Esophagus muscularis mucosa (tissue), 4 donors: ENCODE measurements at regions not wholly inside any gene's neighbourhood (a gene's known extent, or its start where the extent isn't known, plus 50 kb on each side); places are given as distances from the start of the nearest gene placed in this dataset.

Experiments
- DNase-seq: peaks from one replicate; pipeline ENCODE4 v3.0.0-alpha.2; 2017; ENCODE audit errors: extremely low spot score
- H3K27ac ChIP-seq, 4 donors: fragments of 200-600 bp; sonication (generic); replicated peaks in 1 of 4; 1 replicate in 3 of 4; 2 replicates in 1 of 4; pipeline ENCODE4 v1.5.1; 2016 to 2019; ENCODE audit warnings: mild to moderate bottlenecking in 1 of 4
- H3K27me3 ChIP-seq, 4 donors: fragments of 200-600 bp; sonication (generic); one replicate each; pipeline versions ENCODE4 v1.5.1 to v1.6.0; 2016 to 2019
- H3K36me3 ChIP-seq, 4 donors: fragments of 200-600 bp; sonication (generic); one replicate each; pipeline ENCODE4 v1.5.1; 2016 to 2019
- H3K4me1 ChIP-seq, 4 donors: fragments of 200-600 bp; sonication (generic); one replicate each; pipeline ENCODE4 v1.5.1; 2016 to 2019
- H3K4me3 ChIP-seq, 4 donors: fragments of 200-600 bp; sonication (generic); 1 replicate in 2 of 4; 2 replicates in 2 of 4; pipeline ENCODE4 v1.5.1; 2016 to 2019; ENCODE audit warnings: mild to moderate bottlenecking in 4 of 4, moderate library complexity in 1 of 4
- H3K9me3 ChIP-seq, 4 donors: fragments of 200-600 bp; sonication (generic); 1 replicate in 3 of 4; 2 replicates in 1 of 4; pipeline ENCODE4 v1.5.1; 2016 to 2019
- CTCF ChIP-seq, 3 experiments: fragments of 200-600 bp in 2 of 3; fragments of 450-650 bp in 1 of 3; sonication (generic) in 2 of 3; IDR thresholded peaks; one replicate each; pipeline ENCODE4 v1.5.1; 2017 to 2019; ENCODE audit warnings: antibody characterized with exemption in 3 of 3, mild to moderate bottlenecking in 2 of 3, moderate library complexity in 1 of 3
- EP300 ChIP-seq: sonication (generic); formaldehyde crosslinking; IDR thresholded peaks from one replicate; pipeline ENCODE4 v1.6.1; 2017; ENCODE audit warnings: antibody characterized with exemption
- POLR2A ChIP-seq: fragments of 450-650 bp; IDR thresholded peaks from one replicate; pipeline ENCODE4 v1.6.1; 2017; ENCODE audit warnings: antibody characterized with exemption, moderate library complexity, mild to moderate bottlenecking, low read depth
- POLR2AphosphoS5 ChIP-seq, 2 donors: sonication (generic); formaldehyde crosslinking; IDR thresholded peaks; one replicate each; pipeline ENCODE4 v1.6.1; 2017; ENCODE audit warnings: antibody characterized with exemption in 2 of 2
- WGBS: methylation state at CpG from one replicate; pipeline ENCODE4 v1.1.5; 2018; 5-methylcytosine and 5-hydroxymethylcytosine counted together
- intact Hi-C: fragments of 100-400 bp; cut with DNase I; formaldehyde crosslinking; loops from one replicate; pipeline ENCODE4 v1.15.1; 2023

DNA sequence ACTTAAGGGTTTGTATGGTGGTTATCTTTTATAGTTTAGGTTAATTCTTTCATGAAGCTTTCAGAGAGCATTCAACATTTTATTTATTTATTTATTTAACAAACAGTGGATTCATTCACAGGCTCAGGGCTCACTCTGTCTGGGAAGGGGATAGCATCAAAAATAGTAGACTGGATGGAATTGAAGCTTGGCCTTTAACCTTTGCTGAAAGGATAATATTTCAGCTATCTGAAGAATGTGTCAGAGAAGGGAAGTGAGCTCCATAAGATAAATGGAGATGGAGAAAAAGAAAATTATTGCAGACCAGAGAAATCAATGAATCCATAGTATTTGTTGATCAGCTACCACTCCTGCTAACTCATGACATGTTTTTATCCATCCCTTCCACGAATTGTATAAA lies 305.6 kb downstream of the COG6 start:
- Histone ChIP-seq H3K27ac (no peak overlapping the region), H3K9me3 (no peaks in the 10 kb centered on the region), H3K27me3 (no peaks in the 10 kb centered on the region), H3K36me3 (no peaks in the 10 kb centered on the region), H3K4me1 (no peaks in the 10 kb centered on the region), H3K4me3 (no peak overlapping the region)
- TF ChIP-seq POLR2A (no peak), POLR2AphosphoS5 (IDR thresholded peaks at IDR 0.05) (no peak), CTCF (IDR thresholded peaks at IDR 0.05) (no peak), EP300 (no peak)
- 72% methylated on average over 1 of the region's 1 CpG for WGBS
- no peak for DNase-seq
- intact Hi-C loops = no loop called here

- no peak for TF ChIP-seq EP300
- TF ChIP-seq CTCF (IDR thresholded peaks at IDR 0.05) = no peak
- no peak for DNase-seq
- Histone ChIP-seq H3K4me1 (no peaks in the 10 kb centered on the region), H3K27ac (no peak overlapping the region), H3K27me3 (no peaks in the 10 kb centered on the region), H3K36me3 (no peaks in the 10 kb centered on the region), H3K4me3 (no peak overlapping the region), H3K9me3 (no peaks in the 10 kb centered on the region)
- 91% methylated on average over 1 of the region's 1 CpG for WGBS
- intact Hi-C loops = no loop called here
These were observed 308.1 kb downstream of the COG6 start for GRCh38 chr13:39963612-39964011.

- Histone ChIP-seq H3K36me3 (no peaks in the 10 kb centered on the region), H3K27ac (no peak overlapping the region), H3K27me3 (no peaks in the 10 kb centered on the region), H3K4me3 (no peak overlapping the region), H3K4me1 (no peaks in the 10 kb centered on the region), H3K9me3 (no peaks in the 10 kb centered on the region)
- no peak for TF ChIP-seq EP300
- TF ChIP-seq CTCF (IDR thresholded peaks at IDR 0.05) = no peak
- no peak for DNase-seq
- 93% methylated on average over 3 of the region's 3 CpGs for WGBS
- intact Hi-C loops = no loop called here
These were observed 309.8 kb downstream of the COG6 start for GRCh38 chr13:39965309-39965708.

GRCh38 chr13:39967199-39967959 lies 311.9 kb downstream of the COG6 start:
- 93% methylated on average over 4 of the region's 4 CpGs for WGBS
- TF ChIP-seq POLR2AphosphoS5 (IDR thresholded peaks at IDR 0.05) (no peak), EP300 (no peak), CTCF (IDR thresholded peaks at IDR 0.05) (no peak), POLR2A (no peak)
- intact Hi-C loops = no loop called here

More at GRCh38 chr13:39967199-39967959, 311.9 kb downstream of the COG6 start:
- H3K27me3 ChIP-seq = no peaks in the 10 kb centered on the region
- no peak overlapping the region for H3K4me3 ChIP-seq
- no peak for DNase-seq
- H3K27ac ChIP-seq = no peak overlapping the region
- H3K4me1 ChIP-seq = no peaks in the 10 kb centered on the region
- no peaks in the 10 kb centered on the region for H3K9me3 ChIP-seq
- no peaks in the 10 kb centered on the region for H3K36me3 ChIP-seq
